Brain pericyte (primary cell): ENCODE measurements at regions not wholly inside any gene's neighbourhood (a gene's known extent, or its start where the extent isn't known, plus 50 kb on each side); places are given as distances from the start of the nearest gene placed in this dataset.

Experiments used
- DNase-seq: peaks from one replicate; pipeline ENCODE4 v3.0.0-alpha.2; 2012; ENCODE audit warnings: low read depth, low spot score

GRCh38 chr13:39159846-39160370 lies 121.7 kb downstream of the NHLRC3 start:
- DNase-seq, result no peak

DNA sequence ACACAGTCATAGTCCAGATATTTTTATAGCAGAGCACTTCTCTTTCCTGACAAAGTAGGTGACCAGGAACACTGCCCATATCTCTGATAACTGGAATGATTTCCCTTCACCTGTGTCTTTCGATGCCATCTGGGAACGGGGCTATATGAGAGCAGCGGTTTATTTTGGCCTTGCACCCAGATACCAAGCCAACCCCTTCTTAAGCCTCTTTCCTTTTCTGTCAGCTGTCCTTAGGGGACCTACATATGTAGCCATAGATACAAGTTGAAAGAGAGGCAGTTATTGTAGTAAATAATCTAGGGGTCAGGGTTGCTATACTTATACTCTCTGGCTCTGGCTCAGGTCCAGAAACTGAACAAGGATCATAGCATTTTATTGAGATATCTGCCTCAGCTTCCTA lies 128.8 kb downstream of the NHLRC3 start:
- DNase-seq, result no peak

- DNase-seq, result no peak
Measured at GRCh38 chr13:39170711-39171110, 132.5 kb downstream of the NHLRC3 start.

GRCh38 chr13:39185326-39185725 lies 147.1 kb downstream of the NHLRC3 start:
- DNase-seq, result no peak

GRCh38 chr13:39186205-39186875 lies 148.1 kb downstream of the NHLRC3 start:
- DNase-seq, result no peak

- DNase-seq, result no peak
Measured at GRCh38 chr13:39189778-39190177, 151.5 kb downstream of the NHLRC3 start.

GRCh38 chr13:39196965-39197646 lies 158.8 kb downstream of the NHLRC3 start:
- no peak for DNase-seq

DNA sequence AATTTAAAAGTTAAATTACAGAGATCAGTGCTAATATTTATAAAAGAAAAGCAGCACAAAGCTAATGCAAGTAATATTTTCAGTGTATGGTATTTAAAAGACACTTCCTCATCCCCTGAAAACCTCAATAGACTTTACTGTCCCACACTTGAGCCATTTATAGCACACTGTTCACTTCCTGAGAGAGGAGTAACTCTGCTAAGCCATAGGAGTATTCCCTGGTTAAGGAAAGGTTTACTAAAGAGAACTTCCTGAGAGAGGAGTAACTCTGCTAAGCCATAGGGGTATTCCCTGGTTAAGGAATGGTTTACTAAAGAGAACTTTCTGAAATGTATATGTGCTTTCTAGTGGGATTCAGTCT lies 159.4 kb downstream of the NHLRC3 start:
- no peak for DNase-seq

GRCh38 chr13:39200249-39200910 lies 162.1 kb downstream of the NHLRC3 start:
- DNase-seq, result no peak

- DNase-seq, result no peak
Measured at GRCh38 chr13:39201180-39201579, 162.9 kb downstream of the NHLRC3 start.

DNA sequence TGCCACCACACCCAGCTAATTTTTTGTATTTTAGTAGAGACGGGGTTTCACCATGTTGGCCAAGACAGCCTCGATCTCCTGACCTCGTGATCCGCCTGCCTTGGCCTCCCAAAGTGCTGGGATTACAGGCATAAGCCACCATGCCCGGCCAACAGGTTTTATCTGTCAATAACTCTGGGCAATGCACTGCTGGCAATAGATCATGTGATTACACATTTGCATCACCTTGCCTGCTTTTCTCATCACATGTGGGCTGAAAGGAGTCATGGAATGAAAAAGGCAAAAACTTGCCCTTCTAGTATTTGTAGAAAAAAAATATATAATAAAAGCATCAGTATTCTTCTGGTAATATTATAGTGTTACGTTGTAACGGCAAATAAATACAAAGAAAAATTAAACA lies 164.5 kb downstream of the NHLRC3 start:
- no peak for DNase-seq

- DNase-seq, result no peak
Measured at GRCh38 chr13:39208636-39209035, 170.4 kb downstream of the NHLRC3 start.

DNA sequence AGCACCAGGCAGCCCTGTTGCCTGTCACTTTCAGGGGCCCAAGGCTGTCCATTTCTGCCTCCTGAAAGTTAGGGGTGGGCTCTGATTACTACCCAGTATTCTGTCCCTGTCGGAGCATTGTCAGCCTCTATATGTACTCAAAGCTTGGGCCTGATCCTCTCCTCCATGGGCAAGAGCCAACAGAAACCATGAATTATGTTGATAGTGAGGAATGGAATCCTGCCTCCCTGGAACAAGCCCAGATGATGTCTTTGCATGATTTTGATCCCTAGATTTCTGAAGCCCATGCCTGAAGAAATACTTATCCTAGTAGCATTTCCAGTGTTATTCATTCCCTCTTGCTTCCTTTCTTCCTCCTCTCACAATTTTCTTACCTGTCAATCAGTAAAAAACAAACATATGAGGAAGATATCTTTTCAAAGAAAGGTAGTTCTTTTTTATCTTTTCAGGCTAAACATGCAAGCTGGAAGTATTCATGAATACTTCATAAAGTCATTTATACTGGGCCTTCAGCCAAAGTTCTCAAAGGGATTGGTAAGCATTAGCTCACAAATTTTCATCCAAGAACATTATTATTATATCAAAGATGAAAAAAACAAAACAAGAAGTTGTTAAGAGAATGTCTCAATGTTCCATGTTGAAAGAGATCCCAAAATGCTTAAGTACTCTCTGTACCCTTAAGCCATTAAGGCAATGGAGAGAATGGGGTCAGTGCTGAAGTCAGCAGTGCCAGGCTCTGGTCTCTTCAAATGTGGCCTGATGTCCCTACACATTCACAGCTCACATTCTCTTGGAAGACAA lies 171.7 kb downstream of the NHLRC3 start:
- DNase-seq, result no peak

GRCh38 chr13:39210961-39211534 lies 172.8 kb downstream of the NHLRC3 start:
- no peak for DNase-seq

DNA sequence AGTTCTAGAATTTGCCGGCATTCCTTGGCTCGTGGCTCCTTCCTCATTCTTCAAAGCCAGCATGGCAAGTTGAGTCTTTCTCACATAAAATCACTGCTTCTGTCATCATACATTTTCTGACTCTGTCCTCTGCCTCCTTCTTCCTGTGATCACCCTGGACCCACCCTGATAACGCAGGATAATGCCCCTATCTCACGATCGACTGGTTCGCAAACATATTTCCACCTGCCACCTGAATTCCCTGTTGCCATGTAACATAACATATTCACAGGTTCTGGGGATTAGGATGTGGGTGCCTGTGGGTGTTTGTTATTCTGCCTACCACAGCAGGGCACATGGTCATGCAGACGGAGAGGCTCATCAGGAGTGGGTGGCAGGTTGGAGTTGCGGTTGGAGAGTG lies 177.7 kb downstream of the NHLRC3 start:
- no peak for DNase-seq

DNA sequence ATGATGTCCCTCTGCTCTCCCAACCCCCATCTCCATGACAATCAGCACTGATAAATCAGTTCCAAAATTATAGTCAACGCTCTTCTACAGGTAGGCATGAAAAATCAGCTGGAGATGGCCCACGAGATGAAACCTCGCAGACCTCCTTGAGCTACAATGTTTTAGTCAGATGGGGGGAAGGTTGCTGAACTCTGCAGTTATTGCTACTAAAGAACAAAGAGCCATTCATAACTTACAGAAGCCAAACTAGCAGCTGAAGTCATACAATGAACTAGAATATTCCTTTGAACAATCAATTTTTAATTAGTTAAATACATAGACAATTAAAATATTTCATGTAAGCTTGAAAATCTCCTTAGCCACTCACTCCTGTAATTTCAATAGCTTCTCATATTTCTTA lies 179.2 kb downstream of the NHLRC3 start:
- no peak for DNase-seq

DNA sequence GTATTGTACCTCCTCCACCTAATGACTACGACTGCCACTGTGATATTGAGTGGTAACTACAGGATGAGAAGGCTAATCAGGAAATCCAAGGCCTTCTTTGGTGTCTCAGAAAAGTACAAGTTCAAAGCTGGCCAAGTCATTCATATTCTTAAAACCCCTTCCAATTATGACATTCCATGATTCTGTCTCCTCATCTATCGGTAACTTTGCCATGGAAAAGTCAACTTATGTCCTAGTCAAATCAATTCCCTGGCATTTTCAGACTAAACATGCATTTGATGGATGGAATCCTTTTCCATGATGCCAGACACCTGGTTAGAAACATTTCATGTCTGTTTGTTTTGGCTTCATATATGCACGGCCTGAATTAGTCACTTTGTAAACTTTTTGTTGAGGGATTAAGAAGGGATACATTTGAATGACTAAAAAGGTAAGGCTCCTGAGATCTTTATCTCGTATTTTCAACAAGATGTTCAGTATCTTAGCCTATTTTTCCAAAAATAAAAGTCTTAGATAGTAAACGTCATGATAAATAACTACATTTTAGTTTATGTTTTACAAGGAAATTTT lies 186.5 kb downstream of the NHLRC3 start:
- no peak for DNase-seq

GRCh38 chr13:39225860-39226259 lies 187.6 kb downstream of the NHLRC3 start:
- no peak for DNase-seq

- no peak for DNase-seq
Measured at GRCh38 chr13:39226359-39226758, 188.1 kb downstream of the NHLRC3 start.

- no peak for DNase-seq
Measured at GRCh38 chr13:39232401-39232980, 194.2 kb downstream of the NHLRC3 start.

DNA sequence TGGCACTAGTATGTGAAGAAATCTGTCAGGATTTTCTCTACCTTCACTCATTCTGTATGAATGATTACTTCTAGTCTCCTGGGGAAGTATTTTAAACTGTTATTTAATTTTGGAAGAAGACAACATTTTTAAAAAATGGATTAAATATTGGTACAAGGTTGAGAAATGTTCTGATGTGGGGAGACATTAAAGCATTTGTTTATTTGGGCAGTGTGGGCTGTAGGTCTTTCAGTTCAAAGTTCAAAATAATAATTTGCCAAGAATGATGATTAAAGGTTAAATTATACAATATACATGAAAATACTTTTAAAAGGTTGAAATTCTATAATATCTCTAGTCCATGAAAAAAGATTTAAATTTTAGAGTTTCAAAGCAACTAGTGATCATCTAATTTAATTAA lies 194.7 kb downstream of the NHLRC3 start:
- no peak for DNase-seq
